ENCODE measurements at regions not wholly inside any gene's neighbourhood (a gene's known extent, or its start where the extent isn't known, plus 50 kb on each side); places are given as distances from the start of the nearest gene placed in this dataset.
A peak's percentile ranks its signal among the peaks of the same experiment; 100 is the strongest.
"Not testable (repeated sequence)": the region's sequence is repeated elsewhere in the genome, so short reads cannot be mapped to it uniquely, and the experiment has no call there.

DNA sequence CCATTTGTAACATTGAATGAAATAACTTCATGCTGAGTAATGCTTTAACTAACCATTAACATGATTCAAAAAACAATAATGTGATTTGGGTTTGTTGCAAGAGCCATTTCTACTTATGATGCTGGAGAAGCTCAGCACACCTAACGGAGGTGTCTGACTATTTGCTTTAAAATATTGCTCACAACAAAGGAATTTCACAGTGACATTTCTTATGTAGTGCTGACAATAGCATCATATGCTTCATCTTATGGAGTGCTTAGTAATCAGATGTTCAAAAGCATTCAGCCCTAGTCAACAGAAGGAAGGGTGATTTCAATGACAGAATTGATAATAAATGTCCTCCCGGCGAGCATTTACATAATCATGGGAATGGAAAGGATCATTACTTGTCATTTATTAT lies 1003.3 kb upstream of the COX7C start:
- H3K4me1 Mint-ChIP-seq (ENCODE audit: low read depth): no peaks in the 10 kb centered on the region
- H3K9me3 Mint-ChIP-seq (ENCODE audit: low read depth): no peaks in the 10 kb centered on the region
- no peaks in the 10 kb centered on the region for H3K27me3 Mint-ChIP-seq (ENCODE audit: low read depth)
- no peaks in the 10 kb centered on the region for H3K36me3 Mint-ChIP-seq (ENCODE audit: low read depth)
- no peak overlapping the region for H3K27ac Mint-ChIP-seq (ENCODE audit: unreplicated experiment)
- H3K4me3 Mint-ChIP-seq (ENCODE audit: unreplicated experiment): no peak overlapping the region
- TF ChIP-seq, protein P1, sequence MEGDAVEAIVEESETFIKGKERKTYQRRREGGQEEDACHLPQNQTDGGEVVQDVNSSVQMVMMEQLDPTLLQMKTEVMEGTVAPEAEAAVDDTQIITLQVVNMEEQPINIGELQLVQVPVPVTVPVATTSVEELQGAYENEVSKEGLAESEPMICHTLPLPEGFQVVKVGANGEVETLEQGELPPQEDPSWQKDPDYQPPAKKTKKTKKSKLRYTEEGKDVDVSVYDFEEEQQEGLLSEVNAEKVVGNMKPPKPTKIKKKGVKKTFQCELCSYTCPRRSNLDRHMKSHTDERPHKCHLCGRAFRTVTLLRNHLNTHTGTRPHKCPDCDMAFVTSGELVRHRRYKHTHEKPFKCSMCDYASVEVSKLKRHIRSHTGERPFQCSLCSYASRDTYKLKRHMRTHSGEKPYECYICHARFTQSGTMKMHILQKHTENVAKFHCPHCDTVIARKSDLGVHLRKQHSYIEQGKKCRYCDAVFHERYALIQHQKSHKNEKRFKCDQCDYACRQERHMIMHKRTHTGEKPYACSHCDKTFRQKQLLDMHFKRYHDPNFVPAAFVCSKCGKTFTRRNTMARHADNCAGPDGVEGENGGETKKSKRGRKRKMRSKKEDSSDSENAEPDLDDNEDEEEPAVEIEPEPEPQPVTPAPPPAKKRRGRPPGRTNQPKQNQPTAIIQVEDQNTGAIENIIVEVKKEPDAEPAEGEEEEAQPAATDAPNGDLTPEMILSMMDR (IDR thresholded peaks at IDR 0.05): no peak
- DNase-seq (ENCODE audit: low spot score): no peak

DNA sequence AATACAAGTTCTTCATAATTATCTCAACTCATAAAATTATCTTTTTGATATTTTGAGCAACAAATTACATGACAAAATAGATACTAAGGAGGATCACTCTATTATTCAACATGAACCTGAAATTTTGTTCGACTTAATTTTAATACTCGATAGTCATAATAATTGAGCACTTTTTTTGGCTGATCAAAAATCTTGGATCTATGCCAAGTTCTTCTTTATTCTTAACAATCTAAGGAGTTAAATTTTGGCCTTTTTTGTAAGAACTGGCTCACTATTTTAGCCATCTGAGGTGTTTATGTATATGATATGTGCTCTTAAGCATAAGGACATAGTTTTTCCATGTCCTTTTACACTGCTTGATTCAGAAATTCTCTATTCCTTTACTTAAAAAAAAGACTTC lies 996.1 kb upstream of the COX7C start:
- TF ChIP-seq, protein P1 (IDR thresholded peaks at IDR 0.05): no peak
- Mint-ChIP-seq H3K27ac (ENCODE audit: unreplicated experiment) (no peak overlapping the region), H3K9me3 (ENCODE audit: low read depth) (no peaks in the 10 kb centered on the region), H3K4me3 (ENCODE audit: unreplicated experiment) (no peak overlapping the region), H3K36me3 (ENCODE audit: low read depth) (no peaks in the 10 kb centered on the region), H3K27me3 (ENCODE audit: low read depth) (peaks cover 9% of the 10 kb centered on the region), H3K4me1 (ENCODE audit: low read depth) (no peaks in the 10 kb centered on the region)
- DNase-seq (ENCODE audit: low spot score): no peak

DNA sequence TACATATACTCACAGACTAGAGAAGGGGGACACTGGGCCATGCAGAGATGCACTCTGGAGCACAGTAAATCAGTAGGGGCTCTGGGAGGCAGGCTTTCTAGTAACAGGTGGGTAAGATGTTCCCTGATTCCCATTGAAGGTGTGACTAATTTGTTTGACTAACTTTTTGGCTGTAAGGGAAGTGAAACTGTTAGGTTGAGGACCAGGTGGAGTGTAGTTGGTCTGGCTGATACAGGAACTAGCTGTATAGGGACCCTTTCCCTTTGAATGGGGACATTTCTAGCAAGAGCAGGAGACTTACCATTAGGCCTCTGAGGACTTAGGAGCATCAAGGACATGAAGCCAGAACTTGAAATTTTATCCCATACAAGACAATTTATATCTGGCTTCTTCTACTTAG lies 989.6 kb upstream of the COX7C start:
- TF ChIP-seq, protein P1 (IDR thresholded peaks at IDR 0.05): no peak
- peaks cover 17% of the 10 kb centered on the region for H3K27me3 Mint-ChIP-seq (ENCODE audit: low read depth)
- H3K9me3 Mint-ChIP-seq (ENCODE audit: low read depth): no peaks in the 10 kb centered on the region
- no peaks in the 10 kb centered on the region for H3K36me3 Mint-ChIP-seq (ENCODE audit: low read depth)
- H3K4me1 Mint-ChIP-seq (ENCODE audit: low read depth): no peaks in the 10 kb centered on the region
- H3K4me3 Mint-ChIP-seq (ENCODE audit: unreplicated experiment): no peak overlapping the region
- H3K27ac Mint-ChIP-seq (ENCODE audit: unreplicated experiment): no peak overlapping the region
- no peak for DNase-seq (ENCODE audit: low spot score)

DNA sequence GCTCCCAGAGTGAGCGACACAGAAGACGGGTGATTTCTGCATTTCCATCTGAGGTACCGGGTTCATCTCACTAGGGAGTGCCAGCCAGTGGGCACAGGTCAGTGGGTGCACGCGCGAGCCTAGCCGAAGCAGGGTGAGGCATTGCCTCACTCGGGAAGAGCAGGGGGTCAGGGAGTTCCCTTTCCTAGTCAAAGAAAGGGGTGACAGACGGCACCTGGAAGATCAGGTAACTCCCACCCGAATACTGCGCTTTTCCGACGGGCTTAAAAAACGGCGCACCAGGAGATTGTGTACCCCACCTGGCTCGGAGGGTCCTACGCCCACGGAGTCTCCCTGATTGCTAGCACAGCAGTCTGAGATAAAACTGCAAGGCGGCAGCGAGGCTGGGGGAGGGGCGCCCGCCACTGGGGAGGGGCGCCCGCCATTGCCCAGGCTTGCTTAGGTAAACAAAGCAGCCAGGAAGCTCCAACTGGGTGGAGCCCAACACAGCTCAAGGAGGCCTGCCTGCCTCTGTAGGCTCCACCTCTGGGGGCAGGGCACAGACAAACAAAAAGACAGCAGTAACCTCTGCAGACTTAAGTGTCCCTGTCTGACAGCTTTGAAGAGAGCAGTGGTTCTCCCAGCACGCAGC lies 979.1 kb upstream of the COX7C start:
- not testable (repeated sequence) for H3K36me3 Mint-ChIP-seq (ENCODE audit: low read depth); H3K27me3 Mint-ChIP-seq (ENCODE audit: low read depth); H3K4me1 Mint-ChIP-seq (ENCODE audit: low read depth); H3K9me3 Mint-ChIP-seq (ENCODE audit: low read depth); H3K27ac Mint-ChIP-seq (ENCODE audit: unreplicated experiment); DNase-seq (ENCODE audit: low spot score)
- peak overlapping the region; percentile 38 for H3K4me3 Mint-ChIP-seq (ENCODE audit: unreplicated experiment)

DNA sequence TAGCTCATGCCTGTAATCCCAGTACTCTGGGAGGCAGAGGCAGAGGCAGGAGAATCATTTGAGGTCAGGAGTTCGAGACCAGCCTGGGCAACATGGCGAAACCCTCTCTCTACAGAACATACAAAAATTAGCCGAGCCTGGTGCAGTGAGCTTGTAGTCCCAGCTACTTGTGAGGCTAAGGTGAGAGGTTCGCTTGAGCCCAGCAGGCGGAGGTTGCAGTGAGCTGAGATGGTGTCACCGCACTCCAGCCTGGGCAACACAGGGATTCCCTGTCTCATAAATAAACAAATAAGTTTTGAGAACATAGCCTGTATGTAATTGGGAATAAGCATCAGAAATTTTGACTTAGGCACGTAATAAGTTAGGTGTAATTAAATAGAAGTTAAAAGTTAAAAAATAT lies 971.7 kb upstream of the COX7C start:
- Mint-ChIP-seq H3K27ac (ENCODE audit: unreplicated experiment) (no peak overlapping the region), H3K36me3 (ENCODE audit: low read depth) (no peaks in the 10 kb centered on the region), H3K4me1 (ENCODE audit: low read depth) (no peaks in the 10 kb centered on the region), H3K9me3 (ENCODE audit: low read depth) (no peaks in the 10 kb centered on the region), H3K4me3 (ENCODE audit: unreplicated experiment) (no peak overlapping the region), H3K27me3 (ENCODE audit: low read depth) (no peaks in the 10 kb centered on the region)
- TF ChIP-seq, protein P1 (IDR thresholded peaks at IDR 0.05): no peak
- no peak for DNase-seq (ENCODE audit: low spot score)

DNA sequence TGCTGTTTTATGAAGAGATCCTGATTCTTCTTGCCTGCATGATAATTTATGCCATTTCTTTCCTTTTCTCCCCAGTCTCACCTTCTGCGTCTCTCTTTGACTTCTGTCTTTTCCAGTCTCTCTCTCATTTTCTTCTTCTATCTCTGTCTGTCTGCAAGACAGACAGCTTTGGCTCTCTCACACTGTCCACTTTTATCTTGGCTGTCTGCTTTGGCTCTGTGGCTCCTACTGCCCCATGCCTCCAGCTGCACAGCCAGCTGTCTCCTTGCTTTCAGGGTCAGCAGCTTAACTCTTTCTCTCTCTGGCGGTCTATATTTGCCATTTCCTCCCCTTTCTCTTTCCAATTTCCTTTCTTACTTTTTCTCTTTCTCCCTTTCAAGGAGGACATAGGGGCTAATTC lies 971.1 kb upstream of the COX7C start:
- no peak overlapping the region for H3K4me3 Mint-ChIP-seq (ENCODE audit: unreplicated experiment)
- H3K27me3 Mint-ChIP-seq (ENCODE audit: low read depth): no peaks in the 10 kb centered on the region
- no peak for DNase-seq (ENCODE audit: low spot score)
- H3K27ac Mint-ChIP-seq (ENCODE audit: unreplicated experiment): no peak overlapping the region
- TF ChIP-seq, protein P1 (IDR thresholded peaks at IDR 0.05): no peak
- H3K9me3 Mint-ChIP-seq (ENCODE audit: low read depth): no peaks in the 10 kb centered on the region
- H3K4me1 Mint-ChIP-seq (ENCODE audit: low read depth): no peaks in the 10 kb centered on the region
- H3K36me3 Mint-ChIP-seq (ENCODE audit: low read depth): no peaks in the 10 kb centered on the region
